HG03432 (cell line): ENCODE measurements at regions not wholly inside any gene's neighbourhood (a gene's known extent, or its start where the extent isn't known, plus 50 kb on each side); places are given as distances from the start of the nearest gene placed in this dataset.

Experiments
- ATAC-seq: cut with Tn5 transposase; IDR thresholded peaks from one replicate; pipeline ENCODE4 v1.9.1; 2021; ENCODE audit warnings: mild to moderate bottlenecking, moderate library complexity; ENCODE audit not compliant: unreplicated experiment

GRCh38 chr7:23971031-23971430 is 261.0 kb downstream of the STK31 start:
- no peak for ATAC-seq

- no peak for ATAC-seq
Observed at GRCh38 chr7:23972057-23972456, 262.0 kb downstream of the STK31 start.

GRCh38 chr7:23973264-23973663 is 263.2 kb downstream of the STK31 start:
- ATAC-seq = no peak

- ATAC-seq = no peak
Observed at GRCh38 chr7:23980081-23980480, 270.1 kb downstream of the STK31 start.

GRCh38 chr7:23981314-23981713 is 271.3 kb downstream of the STK31 start:
- no peak for ATAC-seq

- ATAC-seq = no peak
Observed at GRCh38 chr7:23981758-23982157, 271.7 kb downstream of the STK31 start.

- ATAC-seq = no peak
Observed at GRCh38 chr7:24005517-24005916, 278.5 kb upstream of the NPY start.

GRCh38 chr7:24010495-24010894 is 273.5 kb upstream of the NPY start:
- no peak for ATAC-seq

GRCh38 chr7:24017519-24017918 is 266.5 kb upstream of the NPY start:
- peak; percentile 67 for ATAC-seq

- ATAC-seq = no peak
Observed at GRCh38 chr7:24018331-24018730, 265.7 kb upstream of the NPY start.

- no peak for ATAC-seq
Observed at GRCh38 chr7:24019841-24020240, 264.1 kb upstream of the NPY start.

GRCh38 chr7:24024276-24025068 is 259.5 kb upstream of the NPY start:
- peak; percentile 63 for ATAC-seq

GRCh38 chr7:24025094-24025493 is 258.9 kb upstream of the NPY start:
- peak; percentile 72 for ATAC-seq

- no peak for ATAC-seq
Observed at GRCh38 chr7:24025765-24026164, 258.2 kb upstream of the NPY start.

- no peak for ATAC-seq
Observed at GRCh38 chr7:24026351-24026750, 257.6 kb upstream of the NPY start.

- ATAC-seq = no peak
Observed at GRCh38 chr7:24029068-24029467, 254.9 kb upstream of the NPY start.

GRCh38 chr7:24034251-24034650 is 249.7 kb upstream of the NPY start:
- ATAC-seq = no peak

- ATAC-seq = no peak
Observed at GRCh38 chr7:24035366-24036032, 248.5 kb upstream of the NPY start.

- no peak for ATAC-seq
Observed at GRCh38 chr7:24036033-24036412, 248.0 kb upstream of the NPY start.

- ATAC-seq = no peak
Observed at GRCh38 chr7:24038993-24039392, 245.0 kb upstream of the NPY start.

- no peak for ATAC-seq
Observed at GRCh38 chr7:24039991-24040624, 243.9 kb upstream of the NPY start.

GRCh38 chr7:24042028-24042427 is 242.0 kb upstream of the NPY start:
- ATAC-seq = no peak
